T-helper 2 cell treated with Interferon-gamma antibody and Interleukin-4, amounts not matched to agents 5 μg/mL and 100 μg/mL, for 36 hours (primary cell): ENCODE measurements at regions not wholly inside any gene's neighbourhood (a gene's known extent, or its start where the extent isn't known, plus 50 kb on each side); places are given as distances from the start of the nearest gene placed in this dataset.

Experiments used
- DNase-seq: peaks from one replicate; pipeline ENCODE4 v3.0.0; 2021; ENCODE audit warnings: low spot score
- H3K27ac Mint-ChIP-seq: one replicate; pipeline ENCODE4 v1.8.0; 2021; ENCODE audit warnings: mild to moderate bottlenecking, mixed read lengths
- H3K27me3 Mint-ChIP-seq: one replicate; pipeline ENCODE4 v1.8.0; 2021; ENCODE audit warnings: low read depth, mixed read lengths
- H3K36me3 Mint-ChIP-seq: one replicate; pipeline ENCODE4 v1.8.0; 2021; ENCODE audit warnings: low read depth, mixed read lengths
- H3K4me1 Mint-ChIP-seq: one replicate; pipeline ENCODE4 v1.8.0; 2021; ENCODE audit warnings: low read depth, mixed read lengths
- H3K4me3 Mint-ChIP-seq: one replicate; pipeline ENCODE4 v1.8.0; 2022; ENCODE audit warnings: mild to moderate bottlenecking, moderate library complexity, mixed read lengths
- H3K9me3 Mint-ChIP-seq: one replicate; pipeline ENCODE4 v1.8.0; 2021; ENCODE audit warnings: mixed read lengths

DNA sequence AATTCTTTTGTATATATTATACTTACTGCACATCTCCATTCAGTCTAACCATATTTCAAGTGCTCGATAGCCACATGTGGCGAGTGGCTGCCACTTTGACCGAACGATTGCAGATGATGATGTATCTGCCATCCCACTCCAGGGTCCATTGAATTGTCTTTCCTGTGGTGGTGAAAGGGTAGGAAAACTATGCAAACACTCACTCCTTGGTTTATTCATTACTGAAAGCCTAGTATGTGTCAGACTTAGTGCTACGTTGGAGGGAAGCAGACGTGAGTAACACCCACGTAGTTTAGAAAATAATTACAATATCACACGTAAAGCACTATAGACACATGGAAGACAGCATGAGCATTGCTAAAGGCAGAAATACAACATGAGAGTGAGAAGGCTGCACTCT, 353.7 kb downstream of the CSNK1G3 start:
- Mint-ChIP-seq H3K9me3 (no peaks in the 10 kb centered on the region), H3K4me3 (no peak overlapping the region), H3K27ac (no peak overlapping the region), H3K4me1 (no peaks in the 10 kb centered on the region), H3K27me3 (no peaks in the 10 kb centered on the region), H3K36me3 (no peaks in the 10 kb centered on the region)
- DNase-seq: no peak

DNA sequence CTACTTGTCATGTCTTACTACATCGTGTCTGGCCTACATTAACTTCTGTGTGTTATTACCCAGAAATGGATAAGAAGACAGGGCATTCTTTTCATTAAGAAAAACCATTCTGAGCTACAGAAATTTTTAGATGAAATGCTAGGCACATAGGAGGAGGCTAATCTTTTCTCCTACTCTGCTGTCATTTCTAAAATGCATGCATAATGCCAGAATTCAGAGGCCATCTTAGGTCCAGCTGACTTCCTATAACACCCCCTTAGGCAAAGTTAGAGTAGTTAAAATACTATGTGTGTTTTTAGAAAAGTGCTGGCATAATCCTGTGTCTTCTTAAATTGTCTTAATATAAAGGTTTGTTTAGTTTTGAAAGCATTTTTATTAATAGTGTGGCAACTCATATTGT, 352.6 kb downstream of the CSNK1G3 start:
- Mint-ChIP-seq H3K4me1 (no peaks in the 10 kb centered on the region), H3K36me3 (no peaks in the 10 kb centered on the region), H3K27ac (no peak overlapping the region), H3K4me3 (no peak overlapping the region), H3K27me3 (no peaks in the 10 kb centered on the region), H3K9me3 (no peaks in the 10 kb centered on the region)
- DNase-seq: no peak

DNA sequence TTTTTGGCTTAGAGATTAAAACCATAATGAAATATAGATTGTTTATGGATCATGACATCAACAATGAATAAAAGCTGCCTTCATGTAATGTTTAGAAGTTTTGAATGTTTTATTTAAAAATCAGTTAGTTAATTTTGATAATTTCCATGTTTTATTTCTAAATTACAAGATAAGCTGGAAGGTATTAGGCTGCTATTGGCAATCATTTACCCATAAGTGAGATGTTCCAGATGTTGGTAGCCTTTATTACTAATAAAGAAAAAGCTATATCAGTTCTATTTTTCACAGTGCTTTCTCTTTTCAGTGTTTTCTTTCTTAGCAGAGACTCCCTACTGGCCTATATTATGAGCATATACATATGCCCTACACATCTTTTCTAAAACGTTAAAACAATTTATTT, 347.0 kb downstream of the CSNK1G3 start:
- Mint-ChIP-seq H3K4me3 (no peak overlapping the region), H3K9me3 (no peaks in the 10 kb centered on the region), H3K4me1 (no peaks in the 10 kb centered on the region), H3K27ac (no peak overlapping the region), H3K27me3 (no peaks in the 10 kb centered on the region), H3K36me3 (no peaks in the 10 kb centered on the region)
- no peak for DNase-seq

DNA sequence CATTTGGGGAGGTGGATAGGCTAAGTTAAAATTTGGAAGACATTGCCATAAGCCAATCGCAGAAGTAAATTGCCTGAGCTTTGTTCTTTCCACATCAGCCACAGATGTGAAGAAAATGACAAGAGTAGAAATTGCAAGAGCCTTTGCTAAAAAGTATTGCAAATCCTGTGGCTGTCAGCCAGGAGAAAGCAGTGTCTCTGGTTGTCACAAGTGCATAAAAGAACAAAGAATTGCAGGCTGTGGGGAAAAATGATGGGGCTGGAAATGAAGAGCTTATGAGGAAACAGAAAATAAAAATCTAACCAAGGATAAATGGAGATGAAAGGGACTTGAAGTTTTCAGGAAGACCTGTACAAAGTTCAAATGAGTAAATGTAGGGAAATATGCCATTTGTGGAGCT, 344.8 kb downstream of the CSNK1G3 start:
- H3K27me3 Mint-ChIP-seq: no peaks in the 10 kb centered on the region
- DNase-seq: no peak
- no peaks in the 10 kb centered on the region for H3K36me3 Mint-ChIP-seq
- H3K27ac Mint-ChIP-seq: no peak overlapping the region
- no peaks in the 10 kb centered on the region for H3K9me3 Mint-ChIP-seq
- H3K4me1 Mint-ChIP-seq: no peaks in the 10 kb centered on the region
- no peak overlapping the region for H3K4me3 Mint-ChIP-seq

DNA sequence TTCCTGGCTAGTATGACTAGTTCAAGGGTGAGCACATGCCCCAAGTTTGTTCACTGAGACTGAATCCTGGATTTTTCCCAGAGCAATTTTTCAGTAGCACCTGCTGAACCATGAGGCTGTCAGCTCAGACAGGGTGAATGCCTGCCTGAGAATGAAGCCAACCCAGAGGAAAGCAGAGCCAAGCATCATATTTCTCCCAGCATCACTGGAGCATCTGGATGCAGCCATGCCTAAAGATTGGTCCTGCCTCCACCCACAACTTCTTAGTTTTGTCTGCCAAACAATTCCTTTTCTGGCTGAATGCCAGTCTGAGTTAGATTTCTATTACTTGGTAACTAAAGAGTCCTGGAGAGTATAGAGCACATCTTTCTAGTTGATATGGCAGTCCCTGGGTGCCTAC, 343.6 kb downstream of the CSNK1G3 start:
- Mint-ChIP-seq H3K4me1 (no peaks in the 10 kb centered on the region), H3K27ac (no peak overlapping the region), H3K36me3 (no peaks in the 10 kb centered on the region), H3K4me3 (no peak overlapping the region), H3K27me3 (no peaks in the 10 kb centered on the region), H3K9me3 (no peaks in the 10 kb centered on the region)
- DNase-seq: no peak

DNA sequence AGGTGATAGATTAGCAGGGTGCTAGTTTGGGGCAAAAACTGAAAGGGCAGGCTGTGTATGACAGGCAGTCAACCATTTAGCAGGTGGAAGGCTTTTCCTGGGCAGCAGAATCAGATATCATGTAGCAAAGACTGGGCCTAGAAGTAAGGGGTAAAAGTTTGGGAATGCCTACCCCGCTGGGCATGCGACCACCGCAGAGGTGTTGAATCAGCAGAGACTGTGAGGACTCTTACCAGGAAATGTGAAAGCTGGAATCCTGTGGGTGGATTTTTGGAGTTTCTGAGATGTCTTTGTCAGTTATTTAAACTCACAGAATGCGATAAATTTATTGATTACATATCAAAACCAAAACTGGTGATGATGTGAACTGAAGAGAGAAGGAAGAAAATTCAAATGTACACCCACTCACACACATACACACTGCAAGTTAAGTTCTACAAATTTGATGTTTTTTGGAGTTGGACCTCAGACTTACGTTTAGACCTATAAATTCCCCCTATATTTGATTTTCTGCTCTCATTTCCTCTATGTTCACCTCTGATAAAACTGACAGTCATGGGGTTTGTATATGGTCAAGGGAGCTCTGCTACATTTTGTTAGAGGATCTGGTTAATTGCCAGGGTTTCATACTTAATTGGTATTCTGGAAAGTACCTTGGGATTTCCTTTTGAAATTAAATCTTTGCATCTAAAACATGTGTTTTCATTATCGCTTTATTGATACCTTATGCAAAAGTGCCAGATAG, 333.6 kb downstream of the CSNK1G3 start:
- H3K36me3 Mint-ChIP-seq: no peaks in the 10 kb centered on the region
- no peak overlapping the region for H3K27ac Mint-ChIP-seq
- no peaks in the 10 kb centered on the region for H3K9me3 Mint-ChIP-seq
- no peaks in the 10 kb centered on the region for H3K4me1 Mint-ChIP-seq
- H3K4me3 Mint-ChIP-seq: no peak overlapping the region
- DNase-seq: no peak
- no peaks in the 10 kb centered on the region for H3K27me3 Mint-ChIP-seq

DNA sequence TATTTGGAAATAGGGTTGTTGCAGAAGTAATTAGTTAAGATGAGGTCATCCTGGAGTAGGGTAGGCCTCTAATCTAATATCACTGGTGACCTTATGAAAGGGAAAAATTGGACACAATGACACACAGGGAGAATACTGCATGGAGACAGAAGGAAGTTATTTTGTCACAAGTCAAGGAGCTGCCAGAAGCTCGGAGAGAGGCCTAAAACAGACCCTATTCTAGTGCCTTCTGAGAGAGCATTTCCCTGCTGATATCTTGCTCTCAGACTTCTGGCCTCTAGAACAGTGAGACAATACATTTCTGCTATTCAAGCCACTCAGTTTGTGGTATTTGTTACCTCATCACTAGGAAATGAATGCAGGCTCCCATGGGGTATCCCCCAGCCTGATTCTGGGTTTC, 332.9 kb downstream of the CSNK1G3 start:
- Mint-ChIP-seq H3K4me3 (no peak overlapping the region), H3K9me3 (no peaks in the 10 kb centered on the region), H3K27me3 (no peaks in the 10 kb centered on the region), H3K36me3 (no peaks in the 10 kb centered on the region), H3K4me1 (no peaks in the 10 kb centered on the region), H3K27ac (no peak overlapping the region)
- DNase-seq: no peak

DNA sequence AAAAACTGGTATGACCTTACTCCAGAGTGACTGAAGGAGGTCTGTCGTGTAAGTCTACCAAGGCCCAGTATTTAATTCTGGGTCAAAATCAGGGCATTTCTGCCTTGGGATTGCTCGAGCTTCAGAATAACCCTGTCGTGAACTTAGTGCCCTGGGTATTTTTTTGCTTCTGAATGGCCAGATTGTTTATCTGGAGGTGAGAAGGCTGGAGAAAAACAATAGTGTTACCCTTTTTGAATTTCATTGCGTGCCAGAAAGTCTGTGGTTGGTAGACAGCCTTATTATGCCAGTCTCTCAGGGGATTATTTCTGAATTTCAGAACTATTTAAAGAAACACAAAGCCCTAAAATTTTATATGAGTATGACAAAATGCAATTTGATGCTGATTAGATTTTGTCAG, 323.4 kb downstream of the CSNK1G3 start:
- no peak overlapping the region for H3K27ac Mint-ChIP-seq
- DNase-seq: no peak
- no peaks in the 10 kb centered on the region for H3K36me3 Mint-ChIP-seq
- H3K27me3 Mint-ChIP-seq: no peaks in the 10 kb centered on the region
- no peaks in the 10 kb centered on the region for H3K4me1 Mint-ChIP-seq
- H3K4me3 Mint-ChIP-seq: no peak overlapping the region
- H3K9me3 Mint-ChIP-seq: no peaks in the 10 kb centered on the region

DNA sequence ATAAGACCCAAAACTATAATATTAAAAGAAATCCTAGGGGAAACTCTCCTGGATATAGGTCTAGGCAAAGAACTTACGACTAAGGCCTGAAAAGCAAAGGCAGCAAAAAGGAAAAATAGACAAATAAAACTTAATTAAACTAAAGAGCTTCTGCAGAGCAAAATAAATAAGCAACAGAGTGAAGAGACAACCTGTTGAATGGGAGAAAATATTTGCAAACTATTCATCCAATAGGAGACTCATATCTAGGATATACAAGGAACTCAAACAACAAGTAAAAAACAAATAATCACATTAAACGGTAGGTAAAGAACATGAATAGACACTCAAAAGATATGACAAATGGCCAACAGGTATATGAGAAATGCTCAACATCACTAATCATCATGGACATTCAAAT, 318.6 kb downstream of the CSNK1G3 start:
- Mint-ChIP-seq H3K9me3 (no peaks in the 10 kb centered on the region), H3K36me3 (no peaks in the 10 kb centered on the region), H3K27me3 (no peaks in the 10 kb centered on the region), H3K4me3 (no peak overlapping the region), H3K4me1 (no peaks in the 10 kb centered on the region), H3K27ac (no peak overlapping the region)
- no peak for DNase-seq

DNA sequence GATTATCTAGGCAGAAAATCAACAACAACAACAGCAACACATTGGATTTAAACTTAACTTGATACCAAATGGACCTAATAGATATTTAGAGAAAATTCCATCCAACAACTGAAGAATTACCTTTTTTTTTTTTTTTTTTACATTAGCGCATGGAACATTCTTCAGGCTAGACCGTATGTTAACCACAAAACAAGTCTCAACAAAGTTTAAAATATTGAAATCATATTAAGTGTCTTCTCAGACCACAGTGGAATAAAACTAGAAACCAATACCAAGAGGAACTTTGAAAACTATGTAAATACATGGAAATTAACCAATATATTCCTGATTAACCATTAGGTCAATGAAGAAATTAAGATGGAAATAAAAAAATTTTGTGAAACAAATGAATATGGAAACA, 315.8 kb downstream of the CSNK1G3 start:
- H3K27me3 Mint-ChIP-seq: no peaks in the 10 kb centered on the region
- no peak overlapping the region for H3K4me3 Mint-ChIP-seq
- H3K9me3 Mint-ChIP-seq: peaks cover 8% of the 10 kb centered on the region
- H3K4me1 Mint-ChIP-seq: no peaks in the 10 kb centered on the region
- no peaks in the 10 kb centered on the region for H3K36me3 Mint-ChIP-seq
- H3K27ac Mint-ChIP-seq: no peak overlapping the region
- no peak for DNase-seq

DNA sequence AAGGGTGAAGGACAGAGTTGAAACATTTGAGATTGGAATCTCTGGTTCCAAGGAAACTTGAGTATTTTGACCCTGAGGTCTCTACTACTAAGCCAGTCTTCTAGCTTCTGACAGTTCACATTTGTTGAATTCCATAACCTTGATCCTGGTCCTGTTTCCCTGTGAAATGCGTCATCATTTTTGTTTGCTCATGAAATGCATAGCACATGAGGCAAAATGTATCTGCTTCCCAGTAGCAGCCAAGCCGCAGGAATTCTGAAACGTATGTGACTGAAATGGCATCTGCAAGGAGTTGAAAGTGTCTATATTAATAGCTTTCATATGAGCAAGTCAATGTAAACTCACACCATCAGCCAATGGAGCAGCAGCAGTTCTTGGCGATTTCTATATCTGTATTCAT, 307.9 kb downstream of the CSNK1G3 start:
- Mint-ChIP-seq H3K4me1 (no peaks in the 10 kb centered on the region), H3K36me3 (no peaks in the 10 kb centered on the region), H3K27ac (no peak overlapping the region), H3K9me3 (peaks cover 7% of the 10 kb centered on the region), H3K4me3 (no peak overlapping the region), H3K27me3 (no peaks in the 10 kb centered on the region)
- DNase-seq: no peak

DNA sequence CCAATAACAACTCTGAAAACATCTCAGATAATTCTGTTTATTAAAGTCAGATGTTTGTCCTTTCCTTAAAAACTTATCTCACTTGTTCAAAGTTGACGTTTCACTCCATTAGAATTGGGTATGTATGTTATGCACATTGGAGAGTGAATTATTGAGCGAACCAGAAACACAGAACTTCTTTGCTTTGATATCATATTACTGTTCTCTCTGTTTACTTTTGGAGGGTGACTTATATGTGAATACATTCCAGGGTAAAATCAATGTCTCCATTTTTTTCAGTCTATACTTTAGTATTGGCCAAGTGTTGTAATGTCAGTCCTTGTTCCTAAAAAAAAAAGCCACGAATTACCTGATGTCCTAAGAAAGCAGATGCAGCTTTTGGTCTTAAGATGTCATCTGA, 307.4 kb downstream of the CSNK1G3 start:
- H3K9me3 Mint-ChIP-seq: peaks cover 4% of the 10 kb centered on the region
- H3K27ac Mint-ChIP-seq: no peak overlapping the region
- no peaks in the 10 kb centered on the region for H3K4me1 Mint-ChIP-seq
- no peak overlapping the region for H3K4me3 Mint-ChIP-seq
- H3K27me3 Mint-ChIP-seq: no peaks in the 10 kb centered on the region
- no peaks in the 10 kb centered on the region for H3K36me3 Mint-ChIP-seq
- no peak for DNase-seq

DNA sequence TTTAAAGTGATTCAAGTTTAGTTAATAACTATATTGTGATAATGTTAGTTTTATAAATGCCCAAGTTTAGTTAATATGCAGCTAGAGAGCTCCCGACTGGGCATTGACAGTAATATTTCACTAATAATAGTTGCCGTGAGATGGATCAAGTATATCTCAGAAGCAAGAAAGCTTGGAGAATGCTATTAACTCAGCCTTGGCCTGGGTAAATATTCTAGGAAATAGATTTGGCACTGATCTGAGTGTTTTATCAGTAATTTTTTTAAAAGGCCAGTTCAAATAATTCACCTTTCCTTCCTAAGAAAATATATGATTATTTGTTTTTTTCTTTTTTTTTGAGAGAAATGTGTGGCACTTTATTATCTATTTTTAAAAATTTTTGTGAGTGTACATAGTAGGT, 305.3 kb downstream of the CSNK1G3 start:
- Mint-ChIP-seq H3K4me3 (no peak overlapping the region), H3K36me3 (no peaks in the 10 kb centered on the region), H3K27me3 (no peaks in the 10 kb centered on the region), H3K4me1 (no peaks in the 10 kb centered on the region), H3K9me3 (no peaks in the 10 kb centered on the region), H3K27ac (no peak overlapping the region)
- DNase-seq: no peak

DNA sequence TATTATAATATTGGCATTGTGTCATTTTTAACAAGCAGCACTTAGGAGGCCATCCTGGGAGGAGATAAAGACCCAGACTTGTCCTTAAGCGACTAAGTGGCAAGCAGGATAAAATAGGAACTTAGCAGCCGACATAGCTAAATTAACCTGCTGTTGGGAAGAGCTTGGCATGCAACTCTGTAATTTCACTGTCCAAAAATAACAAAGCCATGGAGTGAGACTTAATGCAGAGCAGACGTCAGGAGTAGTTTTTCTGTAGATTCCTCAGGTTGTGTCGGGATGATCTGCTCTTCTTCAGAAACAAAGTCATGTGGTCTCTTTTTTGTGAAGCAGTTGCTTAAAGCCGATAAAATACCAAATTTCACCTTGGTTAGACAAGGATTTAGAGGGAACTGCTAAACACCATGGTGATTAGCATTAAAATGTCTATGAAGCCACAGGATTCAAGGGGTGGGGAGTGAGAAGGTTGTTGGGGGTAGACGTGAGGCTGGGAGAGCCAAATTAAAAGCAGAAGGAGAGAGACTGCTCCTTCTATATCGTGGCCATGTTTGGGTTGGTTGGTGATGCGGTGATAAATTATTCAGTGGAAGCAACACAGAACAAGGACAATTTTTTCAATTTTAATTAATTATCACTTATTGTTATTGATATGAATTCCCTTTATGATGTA, 303.0 kb downstream of the CSNK1G3 start:
- H3K9me3 Mint-ChIP-seq: no peaks in the 10 kb centered on the region
- H3K4me1 Mint-ChIP-seq: no peaks in the 10 kb centered on the region
- no peak overlapping the region for H3K27ac Mint-ChIP-seq
- no peak for DNase-seq
- no peaks in the 10 kb centered on the region for H3K27me3 Mint-ChIP-seq
- no peak overlapping the region for H3K4me3 Mint-ChIP-seq
- H3K36me3 Mint-ChIP-seq: no peaks in the 10 kb centered on the region
